IMR-90 (cell line): ENCODE measurements at regions not wholly inside any gene's neighbourhood (a gene's known extent, or its start where the extent isn't known, plus 50 kb on each side); places are given as distances from the start of the nearest gene placed in this dataset.
A peak's percentile ranks its signal among the peaks of the same experiment; 100 is the strongest.
"Not testable (repeated sequence)": the region's sequence is repeated elsewhere in the genome, so short reads cannot be mapped to it uniquely, and the experiment has no call there.

Experiments used
- ATAC-seq: fragments of 200-7000 bp; cut with Tn5 transposase; 2 replicates; pipeline ENCODE4 v1.9.1; 2020; ENCODE audit warnings: low read depth, mild to moderate bottlenecking, moderate library complexity
- BruUV-seq: library from RNA; stranded (reverse); fragments of 400-500 nt; replicated peaks from 2 replicates; lab custom pipeline; 2021; lab: Mats Ljungman, UMichigan
- CTCF ChIA-PET: fragments of 300-600 bp; formaldehyde crosslinking; extraction: SDS; loops from one replicate; lab custom pipeline; 2021; ENCODE audit warnings: antibody characterized with exemption; lab: Yijun Ruan, JAX
- POLR2A ChIA-PET: fragments of 300-600 bp; sonication (Branson Sonifier 250); formaldehyde crosslinking; loops from one replicate; lab custom pipeline; 2022; ENCODE audit warnings: antibody characterized with exemption; ENCODE audit not compliant: unreplicated experiment; lab: Charles Lee
- DNase-seq: peaks from one replicate; pipeline ENCODE4 v3.0.0; 2013
- H2AFZ ChIP-seq: replicated peaks from 2 replicates; pipeline ENCODE3; 2013; ENCODE audit warnings: low read length, mild to moderate bottlenecking; ENCODE audit not compliant: poor library complexity
- H2AK5ac ChIP-seq: 2 replicates; pipeline ENCODE4 v1.6.1; 2013; ENCODE audit warnings: low read depth, low read length, inconsistent platforms
- H2AK9ac ChIP-seq: replicated peaks from 2 replicates; pipeline ENCODE3; 2013; ENCODE audit warnings: mild to moderate bottlenecking, low read depth, low read length, moderate library complexity; ENCODE audit not compliant: poor library complexity
- H2BK120ac ChIP-seq: 2 replicates; pipeline ENCODE4 v1.6.1; 2013; ENCODE audit warnings: low read depth, low read length, inconsistent platforms
- H2BK15ac ChIP-seq: 3 replicates; pipeline ENCODE4 v1.6.1; 2013; ENCODE audit warnings: low read depth, low read length, inconsistent platforms
- H2BK20ac ChIP-seq: 2 replicates; pipeline ENCODE4 v1.6.1; 2013; ENCODE audit warnings: low read depth, mild to moderate bottlenecking, inconsistent platforms, low read length, moderate library complexity
- H2BK5ac ChIP-seq: 2 replicates; pipeline ENCODE4 v1.6.1; 2013; ENCODE audit warnings: mild to moderate bottlenecking, low read depth, low read length, inconsistent platforms; ENCODE audit not compliant: poor library complexity, severe bottlenecking
- H3K14ac ChIP-seq: replicated peaks from 2 replicates; pipeline ENCODE4 v1.6.1; 2013; ENCODE audit warnings: low read depth, low read length, inconsistent platforms
- H3K18ac ChIP-seq: 2 replicates; pipeline ENCODE4 v1.6.1; 2013; ENCODE audit warnings: low read depth, low read length, control low read depth
- H3K23ac ChIP-seq: 2 replicates; pipeline ENCODE4 v1.6.1; 2013; ENCODE audit warnings: low read depth, low read length, inconsistent platforms
- H3K27ac ChIP-seq: 2 replicates; pipeline ENCODE4 v1.5.1; 2013; ENCODE audit warnings: mild to moderate bottlenecking, control low read depth, low read length; ENCODE audit not compliant: insufficient read depth
- H3K27me3 ChIP-seq: 2 replicates; pipeline ENCODE4 v1.6.1; 2013; ENCODE audit warnings: low read length; ENCODE audit not compliant: control insufficient read depth, insufficient read depth
- H3K36me3 ChIP-seq: 2 replicates; pipeline ENCODE4 v1.6.1; 2013; ENCODE audit warnings: low read length, mixed read lengths; ENCODE audit not compliant: control insufficient read depth, insufficient read depth
- H3K4ac ChIP-seq: 2 replicates; pipeline ENCODE4 v1.6.1; 2013; ENCODE audit warnings: low read depth, low read length, inconsistent platforms
- H3K4me1 ChIP-seq: 2 replicates; pipeline ENCODE4 v1.6.1; 2013; ENCODE audit warnings: low read length, mixed read lengths; ENCODE audit not compliant: control insufficient read depth, insufficient read depth
- H3K4me2 ChIP-seq: 2 replicates; pipeline ENCODE4 v1.6.1; 2013; ENCODE audit warnings: low read depth, mild to moderate bottlenecking, control low read depth, low read length, moderate library complexity
- H3K4me3 ChIP-seq: 2 replicates; pipeline ENCODE4 v1.5.1; 2013; ENCODE audit warnings: low read depth, mild to moderate bottlenecking, control low read depth, low read length, moderate library complexity; ENCODE audit not compliant: insufficient read depth
- H3K56ac ChIP-seq: 2 replicates; pipeline ENCODE4 v1.6.1; 2013; ENCODE audit warnings: low read length, inconsistent platforms; ENCODE audit not compliant: insufficient read depth; ENCODE audit errors: extremely low read depth
- H3K79me1 ChIP-seq, 2 experiments: 2 replicates each; pipeline ENCODE4 v1.6.1; 2013; ENCODE audit warnings: low read length in 2 of 2, inconsistent platforms in 1 of 2, low read depth in 1 of 2
- H3K9ac ChIP-seq: 2 replicates; pipeline ENCODE4 v1.6.1; 2013; ENCODE audit warnings: low read depth, low read length, control low read depth
- H3K9me1 ChIP-seq: 2 replicates; pipeline ENCODE4 v1.6.1; 2013; ENCODE audit warnings: low read length, inconsistent platforms; ENCODE audit not compliant: insufficient read depth
- H3K9me3 ChIP-seq: 2 replicates; pipeline ENCODE4 v1.6.1; 2013; ENCODE audit warnings: low read length; ENCODE audit not compliant: control insufficient read depth, insufficient read depth
- H4K20me1 ChIP-seq: 2 replicates; pipeline ENCODE4 v1.6.1; 2013; ENCODE audit warnings: low read length, inconsistent platforms; ENCODE audit not compliant: insufficient read depth
- H4K5ac ChIP-seq: 2 replicates; pipeline ENCODE4 v1.6.1; 2013; ENCODE audit warnings: mild to moderate bottlenecking, low read depth, low read length, control low read depth
- H4K8ac ChIP-seq, 2 experiments: 2 replicates each; pipeline ENCODE4 v1.6.1; 2013; ENCODE audit warnings: low read depth in 2 of 2, low read length in 2 of 2, control low read depth in 1 of 2, inconsistent platforms in 1 of 2
- H4K91ac ChIP-seq: 2 replicates; pipeline ENCODE4 v1.6.1; 2013; ENCODE audit warnings: low read depth, low read length, inconsistent platforms; ENCODE audit not compliant: insufficient read depth
- CEBPB ChIP-seq: IDR thresholded peaks from 2 replicates; pipeline ENCODE4 v1.6.1; 2012; ENCODE audit warnings: low read depth, low read length, improper control_type of control experiment
- NFE2L2 ChIP-seq: fragments of 150-350 bp; IDR thresholded peaks from 2 replicates; pipeline ENCODE4 v1.6.1; 2016; ENCODE audit warnings: low read depth, mild to moderate bottlenecking, low read length
- WGBS, 2 experiments: methylation state at CpG; one replicate each; pipeline versions ENCODE4 v1.1.5 to v1.1.7; 2013; ENCODE audit warnings: missing lambda C conversion rate in 2 of 2; ENCODE audit not compliant: insufficient read length in 1 of 2; ENCODE audit errors: extremely low coverage in 2 of 2; 5-methylcytosine and 5-hydroxymethylcytosine counted together
- dilution Hi-C: fragments of 300-500 bp; cut with HindIII; formaldehyde crosslinking; loops from one replicate; pipeline ENCODE4 v1.14.3; 2018; ENCODE audit warnings: low sequenced_read_pairs; ENCODE audit not compliant: unreplicated experiment
- in situ Hi-C: fragments of 300-500 bp; cut with MboI; formaldehyde crosslinking; loops from 3 replicates; pipeline ENCODE4 v1.14.3; 2019; ENCODE audit warnings: low sequenced_read_pairs, inconsistent platforms, mixed read lengths
- intact Hi-C: fragments of 100-400 bp; cut with micrococcal nuclease; formaldehyde crosslinking; loops from 2 replicates; pipeline ENCODE4 v1.10.0; 2022

GRCh38 chr1:96598416-96599168, 123.0 kb upstream of the PTBP2 start:
- Histone ChIP-seq H4K20me1 (no peaks in the 10 kb centered on the region), H3K9me3 (no peaks in the 10 kb centered on the region), H3K56ac (no peak overlapping the region), H3K9me1 (no peaks in the 10 kb centered on the region), H3K9ac (no peak overlapping the region), H3K23ac (no peak overlapping the region), H3K14ac (no peak overlapping the region), H3K27ac (peak overlapping the region; percentile 7; the same call in 1 of the 2 replicates), H2BK120ac (no peak overlapping the region), H2BK20ac (0 out of 2 replicates have a peak overlapping the region, but pooled peaks have one; percentile 15), H2BK5ac (no peak overlapping the region), H4K8ac (no peak overlapping the region), H3K4me3 (no peak overlapping the region), H2AK9ac (no peak overlapping the region), H2AK5ac (no peak overlapping the region), H3K4ac (no peak overlapping the region), H3K79me1 (no peaks in the 10 kb centered on the region), H3K36me3 (no peaks in the 10 kb centered on the region), H3K27me3 (no peaks in the 10 kb centered on the region), H3K4me1 (peaks cover 6% of the 10 kb centered on the region), H4K5ac (no peak overlapping the region; the same call in 1 of the 2 replicates), H2AFZ (peak overlapping the region; percentile 2), H3K4me2 (peak overlapping the region; percentile 56), H4K91ac (no peak overlapping the region), H2BK15ac (no peak overlapping the region), H3K18ac (no peak overlapping the region)
- TF ChIP-seq CEBPB (peak; percentile 77), NFE2L2 (no peak)
- intact Hi-C loops: no loop called here
- ATAC-seq: peak; percentile 81
- dilution Hi-C loops: no loop called here
- BruUV-seq: no TSS peak
- ChIA-PET POLR2A (no interaction called here), CTCF (interaction anchor here (0.6 kb wide), 1 partner anchor 10 kb away, joined by 4 read pairs; no protein-coding TSS in a partner anchor)
- peak; percentile 81 for DNase-seq
- in situ Hi-C loops: no loop called here
- 20% methylated on average over 1 of the region's 4 CpGs; no CpG with 5 or more reads in 1 of the 2 experiments for WGBS, 2 experiments

DNA sequence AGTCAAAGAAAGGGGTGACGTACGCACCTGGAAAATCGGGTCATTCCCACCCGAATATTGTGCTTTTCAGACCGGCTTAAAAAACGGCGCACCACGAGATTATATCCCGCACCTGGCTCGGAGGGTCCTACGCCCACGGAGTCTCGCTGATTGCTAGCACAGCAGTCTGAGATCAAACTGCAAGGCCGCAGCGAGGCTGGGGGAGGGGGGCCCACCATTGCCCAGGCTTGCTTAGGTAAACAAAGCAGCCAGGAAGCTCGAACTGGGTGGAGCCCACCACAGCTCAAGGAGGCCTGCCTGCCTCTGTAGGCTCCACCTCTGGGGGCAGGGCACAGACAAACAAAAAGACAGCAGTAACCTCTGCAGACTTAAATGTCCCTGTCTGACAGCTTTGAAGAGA, 117.0 kb upstream of the PTBP2 start:
- H3K27me3 ChIP-seq, DNase-seq, H3K4me2 ChIP-seq, H3K9ac ChIP-seq, ATAC-seq, H3K18ac ChIP-seq, H2BK15ac ChIP-seq, H3K23ac ChIP-seq, H3K9me3 ChIP-seq, H2AK9ac ChIP-seq, H3K4me1 ChIP-seq, dilution Hi-C loops, H3K79me1 ChIP-seq, H3K56ac ChIP-seq, H4K20me1 ChIP-seq, intact Hi-C loops, H2AK5ac ChIP-seq, H4K8ac ChIP-seq, H2BK5ac ChIP-seq, CTCF ChIA-PET, H2BK120ac ChIP-seq, H3K27ac ChIP-seq, H3K4me3 ChIP-seq, POLR2A ChIA-PET, H4K91ac ChIP-seq, H2AFZ ChIP-seq, H4K5ac ChIP-seq, H3K36me3 ChIP-seq, H3K9me1 ChIP-seq, H3K14ac ChIP-seq, in situ Hi-C loops, H2BK20ac ChIP-seq, H3K4ac ChIP-seq, BruUV-seq: not testable (repeated sequence)
- no CpG with 5 or more reads among the region's 16 CpGs for WGBS, 2 experiments
